GM12878 (cell line): ENCODE measurements at regions not wholly inside any gene's neighbourhood (a gene's known extent, or its start where the extent isn't known, plus 50 kb on each side); places are given as distances from the start of the nearest gene placed in this dataset.

Experiments used
- ATAC-seq: fragments of 200-7000 bp; cut with Tn5 transposase; 3 replicates; pipeline ENCODE4 v1.9.1; 2020; ENCODE audit warnings: mild to moderate bottlenecking, moderate library complexity
- BruUV-seq: library from RNA; stranded (reverse); fragments of 400-500 nt; replicated peaks from 2 replicates; lab custom pipeline; 2021; lab: Mats Ljungman, UMichigan
- CTCF ChIA-PET: fragments of 300-600 bp; sonication (Branson Sonifier 250); formaldehyde crosslinking; extraction: SDS; loops from one replicate; lab custom pipeline; 2021; ENCODE audit warnings: inconsistent platforms; lab: Yijun Ruan, JAX
- POLR2A ChIA-PET: fragments of 350-600 bp; formaldehyde crosslinking; extraction: SDS; loops from one replicate; lab custom pipeline; 2021; ENCODE audit warnings: inconsistent platforms; lab: Charles Lee
- RAD21 ChIA-PET: fragments of 300-600 bp; sonication (Branson Sonifier 250); formaldehyde crosslinking; loops from one replicate; lab custom pipeline; 2023; ENCODE audit warnings: antibody characterized with exemption; ENCODE audit not compliant: unreplicated experiment; lab: Charles Lee
- SMC1A ChIA-PET: fragments of 300-600 bp; sonication (Branson Sonifier 250); formaldehyde crosslinking; loops from one replicate; lab custom pipeline; 2023; ENCODE audit not compliant: unreplicated experiment, uncharacterized antibody; lab: Charles Lee
- DNase-seq: peaks from one replicate; pipeline ENCODE4 v3.0.0-alpha.2; 2011; ENCODE audit warnings: low read depth, low spot score
- FAIRE-seq: peaks from 3 replicates; lab custom pipeline; 2011; peaks lifted over from hg19 to GRCh38; lab: Jason Lieb, UNC
- H2AFZ ChIP-seq: 2 replicates; pipeline ENCODE4 v1.6.0; 2011; ENCODE audit warnings: low read depth, low read length, control low read depth; ENCODE audit not compliant: control insufficient read depth
- H3K27ac ChIP-seq: 2 replicates; pipeline ENCODE4 v1.5.1; 2011; ENCODE audit warnings: control low read depth; ENCODE audit not compliant: control insufficient read depth, insufficient read depth
- H3K27me3 ChIP-seq, 2 experiments: replicated peaks in 1 of 2; 2 replicates each; pipeline versions ENCODE4 v1.6.0 to v1.6.1; 2011; ENCODE audit warnings: low read length in 1 of 2; ENCODE audit not compliant: control insufficient read depth in 2 of 2, insufficient read depth in 2 of 2
- H3K36me3 ChIP-seq, 2 experiments: 2 replicates each; pipeline ENCODE4 v1.5.1; 2011; ENCODE audit warnings: low read length in 1 of 2; ENCODE audit not compliant: control insufficient read depth in 2 of 2, insufficient read depth in 2 of 2
- H3K4me1 ChIP-seq: 2 replicates; pipeline ENCODE4 v1.6.1; 2011; ENCODE audit warnings: mild to moderate bottlenecking, low read length, moderate library complexity, mixed read lengths; ENCODE audit not compliant: control insufficient read depth, insufficient read depth
- H3K4me2 ChIP-seq: 2 replicates; pipeline ENCODE4 v1.6.0; 2011; ENCODE audit warnings: control low read depth; ENCODE audit not compliant: control insufficient read depth, insufficient read depth
- H3K4me3 ChIP-seq: fragments of 200-600 bp; sonication (generic); 2 replicates; pipeline ENCODE4 v1.5.1; 2016
- H3K79me2 ChIP-seq: 2 replicates; pipeline ENCODE4 v1.6.0; 2011; ENCODE audit warnings: low read length; ENCODE audit not compliant: control insufficient read depth, insufficient read depth
- H3K9ac ChIP-seq: 2 replicates; pipeline ENCODE4 v1.8.0; 2011; ENCODE audit warnings: low read length, control low read depth, mixed read lengths; ENCODE audit not compliant: control insufficient read depth, insufficient read depth
- H3K9me3 ChIP-seq: replicated peaks from 3 replicates; pipeline ENCODE4 v1.5.1; 2011; ENCODE audit warnings: mild to moderate bottlenecking, low read length; ENCODE audit not compliant: control insufficient read depth, insufficient read depth
- H4K20me1 ChIP-seq: 2 replicates; pipeline ENCODE4 v1.6.0; 2011; ENCODE audit not compliant: control insufficient read depth, insufficient read depth
- CBX5 ChIP-seq: sonication (generic); IDR thresholded peaks from 2 replicates; pipeline ENCODE4 v1.6.1; 2016; ENCODE audit warnings: low read depth, moderate library complexity, mild to moderate bottlenecking, inconsistent platforms
- CHD1 ChIP-seq: IDR thresholded peaks from 2 replicates; pipeline ENCODE4 v1.6.1; 2012; ENCODE audit warnings: low read depth, low read length, improper control_type of control experiment
- DPF2 ChIP-seq: fragments of 450-650 bp; IDR thresholded peaks from 2 replicates; pipeline ENCODE4 v1.6.1; 2017; ENCODE audit warnings: mild to moderate bottlenecking
- EP300 ChIP-seq, 2 experiments: fragments of 150-350 bp in 1 of 2; IDR thresholded peaks; 2 replicates each; pipeline ENCODE4 v1.6.1; 2011 to 2012; ENCODE audit warnings: low read depth in 2 of 2, low read length in 2 of 2, borderline replicate concordance in 1 of 2, improper control_type of control experiment in 1 of 2, inconsistent platforms in 1 of 2; ENCODE audit not compliant: control insufficient read depth in 1 of 2
- FOXK2 ChIP-seq: fragments of 450-650 bp; IDR thresholded peaks from 2 replicates; pipeline ENCODE4 v1.6.1; 2017; ENCODE audit warnings: mild to moderate bottlenecking, moderate library complexity
- IKZF2 ChIP-seq, 2 experiments: fragments of 450-650 bp; IDR thresholded peaks; 2 replicates each; pipeline ENCODE4 v1.6.1; 2017; ENCODE audit warnings: mild to moderate bottlenecking in 2 of 2, moderate library complexity in 2 of 2
- MEF2A ChIP-seq: IDR thresholded peaks from 2 replicates; pipeline ENCODE4 v1.6.1; 2011; ENCODE audit warnings: low read depth, mild to moderate bottlenecking, low read length, moderate library complexity; ENCODE audit not compliant: insufficient read depth
- PAX8 ChIP-seq: fragments of 450-650 bp; IDR thresholded peaks from 2 replicates; pipeline ENCODE4 v1.6.1; 2017; ENCODE audit warnings: mild to moderate bottlenecking, moderate library complexity
- RAD21 ChIP-seq: IDR thresholded peaks from 2 replicates; pipeline ENCODE4 v1.6.1; 2011; ENCODE audit warnings: mild to moderate bottlenecking, low read depth, low read length, moderate library complexity; ENCODE audit not compliant: insufficient read depth
- RB1 ChIP-seq: fragments of 450-650 bp; formaldehyde crosslinking; IDR thresholded peaks from 2 replicates; pipeline ENCODE4 v1.6.1; 2017; ENCODE audit warnings: mild to moderate bottlenecking, borderline replicate concordance
- RUNX3 ChIP-seq: IDR thresholded peaks from 2 replicates; pipeline ENCODE4 v1.6.1; 2012; ENCODE audit warnings: low read length, inconsistent platforms
- SP1 ChIP-seq: IDR thresholded peaks from one replicate; pipeline ENCODE4 v1.6.1; 2011; ENCODE audit warnings: low read depth, low read length
- SPI1 ChIP-seq: IDR thresholded peaks from 2 replicates; pipeline ENCODE4 v1.6.1; 2011; ENCODE audit warnings: low read depth, mild to moderate bottlenecking, low read length, moderate library complexity, borderline replicate concordance; ENCODE audit not compliant: insufficient read depth
- SREBF2 ChIP-seq: IDR thresholded peaks from 2 replicates; pipeline ENCODE4 v1.6.1; 2012; ENCODE audit warnings: mild to moderate bottlenecking, low read length
- SRF ChIP-seq, 2 experiments: IDR thresholded peaks; 2 replicates each; pipeline ENCODE4 v1.6.1; 2011; ENCODE audit warnings: low read depth in 2 of 2, low read length in 2 of 2, mild to moderate bottlenecking in 1 of 2, moderate library complexity in 1 of 2
- STAT1 ChIP-seq: fragments of 450-650 bp; conservative IDR thresholded peaks from 2 replicates; pipeline ENCODE4 v1.6.1; 2014; ENCODE audit warnings: antibody characterized with exemption, mild to moderate bottlenecking
- TCF3 ChIP-seq: IDR thresholded peaks from 2 replicates; pipeline ENCODE4 v1.6.1; 2012; ENCODE audit warnings: low read depth, mild to moderate bottlenecking, low read length, borderline replicate concordance; ENCODE audit not compliant: insufficient read depth
- WGBS: methylation state at CpG from one replicate; pipeline ENCODE4 v1.1.6; 2016; ENCODE audit warnings: low lambda C conversion rate; ENCODE audit not compliant: insufficient replicate concordance, insufficient coverage; ENCODE audit errors: missing lambda C conversion rate; 5-methylcytosine and 5-hydroxymethylcytosine counted together
- in situ Hi-C: fragments of 300-500 bp; cut with MboI; formaldehyde crosslinking; loops from 9 replicates; pipeline ENCODE4 v1.14.3; 2018; ENCODE audit warnings: mixed read lengths
- intact Hi-C: fragments of 100-400 bp; cut with micrococcal nuclease; formaldehyde crosslinking; loops from one replicate; pipeline ENCODE4 v1.14.2; 2022; ENCODE audit not compliant: unreplicated experiment
- TF ChIP-seq, protein P1 (sequence below): IDR thresholded peaks from 2 replicates; pipeline ENCODE4 v1.6.1; 2012; ENCODE audit warnings: low read length, inconsistent platforms
- TF ChIP-seq, protein P2 (sequence below): fragments of 450-650 bp; IDR thresholded peaks from 2 replicates; pipeline ENCODE4 v1.6.1; 2017; ENCODE audit warnings: mild to moderate bottlenecking, moderate library complexity

DNA sequence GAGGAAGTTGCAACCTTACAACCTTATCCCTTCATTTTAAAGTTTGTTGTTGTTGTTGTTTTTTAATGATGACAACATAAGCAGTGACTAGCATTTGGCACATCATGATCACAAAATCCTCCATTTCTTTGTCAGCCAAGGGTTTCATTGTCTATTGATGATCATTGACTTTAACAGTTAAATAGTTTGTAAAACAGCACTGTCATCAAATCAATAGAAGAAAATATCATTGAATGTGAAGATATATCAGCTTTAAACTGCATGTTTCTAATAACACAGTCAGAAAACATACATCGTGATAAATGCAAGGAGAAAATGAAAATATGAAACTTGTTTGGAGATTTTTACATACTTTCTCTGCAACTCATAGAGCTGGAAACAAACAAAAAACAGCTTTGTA is 922.3 kb upstream of the LRFN5 start:
- in situ Hi-C loops, result no loop called here
- no peak for ATAC-seq
- Histone ChIP-seq H3K27me3 (no peaks in the 10 kb centered on the region), H3K79me2 (no peaks in the 10 kb centered on the region)
- TF ChIP-seq RB1 (no peak), EP300 (IDR thresholded peaks at IDR 0.05; ENCODE audit: borderline replicate concordance in 1 of 2, control insufficient read depth in 1 of 2, low read depth in 2 of 2, low read length in 2 of 2) (no peak), IKZF2 (IDR thresholded peaks at IDR 0.05) (no peak), SPI1 (no peak), DPF2 (no peak), FOXK2 (no peak), SRF (IDR thresholded peaks at IDR 0.05; ENCODE audit: low read depth in 2 of 2, low read length in 2 of 2) (no peak), MEF2A (no peak), STAT1 (no peak), SP1 (no peak), CBX5 (no peak), RAD21 (no peak), PAX8 (no peak), RUNX3 (no peak), TCF3 (no peak), CHD1 (no peak), SREBF2 (no peak)
- TF ChIP-seq, protein P1, sequence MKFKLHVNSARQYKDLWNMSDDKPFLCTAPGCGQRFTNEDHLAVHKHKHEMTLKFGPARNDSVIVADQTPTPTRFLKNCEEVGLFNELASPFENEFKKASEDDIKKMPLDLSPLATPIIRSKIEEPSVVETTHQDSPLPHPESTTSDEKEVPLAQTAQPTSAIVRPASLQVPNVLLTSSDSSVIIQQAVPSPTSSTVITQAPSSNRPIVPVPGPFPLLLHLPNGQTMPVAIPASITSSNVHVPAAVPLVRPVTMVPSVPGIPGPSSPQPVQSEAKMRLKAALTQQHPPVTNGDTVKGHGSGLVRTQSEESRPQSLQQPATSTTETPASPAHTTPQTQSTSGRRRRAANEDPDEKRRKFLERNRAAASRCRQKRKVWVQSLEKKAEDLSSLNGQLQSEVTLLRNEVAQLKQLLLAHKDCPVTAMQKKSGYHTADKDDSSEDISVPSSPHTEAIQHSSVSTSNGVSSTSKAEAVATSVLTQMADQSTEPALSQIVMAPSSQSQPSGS, result no peak
- TF ChIP-seq, protein P2, sequence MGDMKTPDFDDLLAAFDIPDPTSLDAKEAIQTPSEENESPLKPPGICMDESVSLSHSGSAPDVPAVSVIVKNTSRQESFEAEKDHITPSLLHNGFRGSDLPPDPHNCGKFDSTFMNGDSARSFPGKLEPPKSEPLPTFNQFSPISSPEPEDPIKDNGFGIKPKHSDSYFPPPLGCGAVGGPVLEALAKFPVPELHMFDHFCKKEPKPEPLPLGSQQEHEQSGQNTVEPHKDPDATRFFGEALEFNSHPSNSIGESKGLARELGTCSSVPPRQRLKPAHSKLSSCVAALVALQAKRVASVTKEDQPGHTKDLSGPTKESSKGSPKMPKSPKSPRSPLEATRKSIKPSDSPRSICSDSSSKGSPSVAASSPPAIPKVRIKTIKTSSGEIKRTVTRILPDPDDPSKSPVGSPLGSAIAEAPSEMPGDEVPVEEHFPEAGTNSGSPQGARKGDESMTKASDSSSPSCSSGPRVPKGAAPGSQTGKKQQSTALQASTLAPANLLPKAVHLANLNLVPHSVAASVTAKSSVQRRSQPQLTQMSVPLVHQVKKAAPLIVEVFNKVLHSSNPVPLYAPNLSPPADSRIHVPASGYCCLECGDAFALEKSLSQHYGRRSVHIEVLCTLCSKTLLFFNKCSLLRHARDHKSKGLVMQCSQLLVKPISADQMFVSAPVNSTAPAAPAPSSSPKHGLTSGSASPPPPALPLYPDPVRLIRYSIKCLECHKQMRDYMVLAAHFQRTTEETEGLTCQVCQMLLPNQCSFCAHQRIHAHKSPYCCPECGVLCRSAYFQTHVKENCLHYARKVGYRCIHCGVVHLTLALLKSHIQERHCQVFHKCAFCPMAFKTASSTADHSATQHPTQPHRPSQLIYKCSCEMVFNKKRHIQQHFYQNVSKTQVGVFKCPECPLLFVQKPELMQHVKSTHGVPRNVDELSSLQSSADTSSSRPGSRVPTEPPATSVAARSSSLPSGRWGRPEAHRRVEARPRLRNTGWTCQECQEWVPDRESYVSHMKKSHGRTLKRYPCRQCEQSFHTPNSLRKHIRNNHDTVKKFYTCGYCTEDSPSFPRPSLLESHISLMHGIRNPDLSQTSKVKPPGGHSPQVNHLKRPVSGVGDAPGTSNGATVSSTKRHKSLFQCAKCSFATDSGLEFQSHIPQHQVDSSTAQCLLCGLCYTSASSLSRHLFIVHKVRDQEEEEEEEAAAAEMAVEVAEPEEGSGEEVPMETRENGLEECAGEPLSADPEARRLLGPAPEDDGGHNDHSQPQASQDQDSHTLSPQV, result no peak
- TF ChIP-seq, all 136 proteins: peak for 0
- no peaks in the 10 kb centered on the region for H4K20me1 ChIP-seq
- no peaks in the 10 kb centered on the region for H3K4me1 ChIP-seq
- no peak for FAIRE-seq
- no peak overlapping the region for H3K9ac ChIP-seq
- BruUV-seq, result no TSS peak
- no peak overlapping the region for H2AFZ ChIP-seq
- ChIA-PET SMC1A (interaction anchor here (1.1 kb wide), 1 partner anchor 11 kb away, joined by 3 read pairs; no protein-coding TSS in a partner anchor), POLR2A (no interaction called here), RAD21 (no interaction called here), CTCF (no interaction called here)
- no peak for DNase-seq
- H3K9me3 ChIP-seq, result no peaks in the 10 kb centered on the region
- intact Hi-C loops, result no loop called here
- H3K4me2 ChIP-seq, result no peak overlapping the region
- 0% methylated on average over 1 of the region's 1 CpG for WGBS
- H3K27ac ChIP-seq, result no peak overlapping the region
- H3K36me3 ChIP-seq, result no peaks in the 10 kb centered on the region
- no peak overlapping the region for H3K4me3 ChIP-seq
